GM19043 (cell line): ENCODE measurements at regions not wholly inside any gene's neighbourhood (a gene's known extent, or its start where the extent isn't known, plus 50 kb on each side); places are given as distances from the start of the nearest gene placed in this dataset.

ENCODE experiments used
- ATAC-seq: cut with Tn5 transposase; IDR thresholded peaks from one replicate; pipeline ENCODE4 v1.9.1; 2021; ENCODE audit warnings: low read depth; ENCODE audit not compliant: unreplicated experiment

DNA sequence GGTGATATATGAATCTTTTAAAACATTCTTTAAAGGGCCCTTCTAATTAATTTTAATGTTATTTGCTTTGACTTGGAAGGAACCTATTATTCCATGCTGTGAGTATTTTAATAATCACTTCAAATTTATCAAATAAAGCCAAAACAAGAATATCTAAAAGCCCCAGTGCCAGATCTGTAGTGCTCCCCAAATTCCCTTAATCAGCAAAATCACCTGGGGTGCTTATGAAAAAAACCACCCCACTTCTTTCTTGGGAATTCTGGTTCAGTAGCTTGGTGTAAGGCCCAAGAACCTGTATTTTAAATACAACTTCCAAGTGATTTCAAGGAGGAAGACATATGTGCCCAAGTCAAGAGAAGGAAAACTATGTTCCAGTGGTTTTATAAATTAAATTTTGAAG lies 202.4 kb upstream of the OSR1 start:
- ATAC-seq = no peak

DNA sequence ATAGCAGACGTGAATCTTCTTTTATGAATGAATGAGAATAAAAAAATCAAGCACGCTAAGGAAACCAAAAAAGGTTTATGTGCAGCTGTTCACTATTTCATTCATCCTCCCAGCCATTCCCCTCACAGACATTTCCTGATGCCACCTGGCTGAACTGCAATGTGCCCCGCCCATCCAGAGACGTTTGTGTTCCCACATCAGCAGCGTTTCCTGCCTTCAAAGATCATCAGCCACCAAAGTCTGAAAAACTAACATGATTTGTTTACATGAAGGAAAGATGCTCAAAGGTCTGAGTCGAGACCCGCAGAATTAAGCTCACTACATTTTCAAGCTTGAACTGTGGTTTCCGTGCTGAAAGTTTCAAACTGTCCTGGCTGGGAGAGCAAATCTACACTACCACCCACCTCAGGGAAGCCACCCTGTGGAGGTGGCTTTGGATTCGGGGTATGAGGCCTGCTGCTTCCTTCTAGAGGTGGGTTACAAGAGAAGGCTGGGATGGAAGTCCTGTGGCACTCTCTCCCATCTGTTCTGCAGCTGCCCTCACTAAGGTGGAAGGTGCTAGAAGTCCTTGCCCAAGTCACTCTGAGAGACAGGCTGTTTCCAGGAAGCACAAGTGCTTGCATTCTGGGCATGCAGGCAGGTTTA lies 201.3 kb upstream of the OSR1 start:
- no peak for ATAC-seq

- no peak for ATAC-seq
Measured at GRCh38 chr2:19556648-19557047, 198.2 kb upstream of the OSR1 start.

DNA sequence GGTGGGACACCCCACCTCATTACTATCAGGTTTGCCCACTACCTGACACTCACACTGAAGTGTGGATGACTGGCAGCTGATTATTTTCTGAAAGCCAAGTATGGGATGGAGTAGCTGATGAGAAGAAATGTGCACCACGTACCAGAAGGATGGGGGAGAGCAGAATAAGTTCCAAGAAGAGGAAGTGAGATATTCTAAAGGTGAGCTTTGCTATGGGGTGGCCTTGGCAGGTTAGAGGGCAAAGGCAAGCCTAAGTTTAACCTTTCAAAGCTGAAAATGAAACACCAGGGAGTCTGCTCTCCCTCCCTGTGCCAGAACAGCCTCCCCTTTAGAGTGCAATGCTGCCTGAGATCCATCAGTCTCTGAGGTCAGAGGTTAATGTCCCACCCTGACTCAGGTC lies 196.1 kb upstream of the OSR1 start:
- peak; percentile 58 for ATAC-seq

GRCh38 chr2:19552270-19552669 lies 193.8 kb upstream of the OSR1 start:
- ATAC-seq = no peak

GRCh38 chr2:19550750-19551149 lies 192.3 kb upstream of the OSR1 start:
- ATAC-seq = no peak

DNA sequence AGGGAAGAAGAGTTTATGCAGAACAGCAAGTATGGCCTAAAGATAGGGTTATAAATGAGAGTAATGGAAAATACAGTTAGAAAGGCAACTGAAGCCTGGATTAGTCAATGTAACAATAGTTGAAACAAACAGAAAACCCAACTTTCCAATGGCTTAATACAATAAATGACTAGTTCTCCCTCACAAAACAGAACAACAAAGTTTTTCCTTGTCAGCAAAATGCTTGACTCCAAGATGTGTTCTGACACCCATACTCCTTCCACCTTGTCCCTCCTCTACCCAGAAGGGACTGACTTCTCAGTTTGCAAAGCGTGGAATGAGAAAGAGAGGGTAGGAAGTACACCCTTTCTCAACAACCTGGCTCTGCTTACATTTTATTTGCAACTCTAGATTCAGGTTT lies 191.4 kb upstream of the OSR1 start:
- ATAC-seq = no peak

GRCh38 chr2:19548116-19548515 lies 189.7 kb upstream of the OSR1 start:
- no peak for ATAC-seq

GRCh38 chr2:19547321-19547720 lies 188.9 kb upstream of the OSR1 start:
- no peak for ATAC-seq

GRCh38 chr2:19545507-19545906 lies 187.1 kb upstream of the OSR1 start:
- ATAC-seq = no peak

- ATAC-seq = no peak
Measured at GRCh38 chr2:19543663-19544383, 185.4 kb upstream of the OSR1 start.

- no peak for ATAC-seq
Measured at GRCh38 chr2:19542796-19543662, 184.6 kb upstream of the OSR1 start.

DNA sequence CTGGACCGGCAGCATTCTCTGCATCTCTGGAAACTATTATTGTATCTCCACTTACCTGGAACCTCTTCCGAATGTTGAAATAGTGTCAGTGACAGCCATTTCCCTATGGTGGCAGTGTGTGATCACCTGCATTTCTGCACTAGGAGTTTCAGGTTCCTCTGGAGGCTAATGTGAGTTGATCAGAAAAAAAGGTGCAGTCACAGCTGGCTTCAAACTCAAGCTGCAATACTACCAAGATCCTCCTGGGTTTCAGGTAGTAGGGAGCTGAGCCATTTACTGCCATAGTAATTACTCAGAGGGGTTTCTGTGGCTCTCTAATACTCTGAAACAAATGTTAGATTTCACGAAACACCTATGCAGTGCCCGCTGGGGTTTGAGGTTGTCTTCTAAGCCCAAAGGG lies 183.5 kb upstream of the OSR1 start:
- no peak for ATAC-seq

DNA sequence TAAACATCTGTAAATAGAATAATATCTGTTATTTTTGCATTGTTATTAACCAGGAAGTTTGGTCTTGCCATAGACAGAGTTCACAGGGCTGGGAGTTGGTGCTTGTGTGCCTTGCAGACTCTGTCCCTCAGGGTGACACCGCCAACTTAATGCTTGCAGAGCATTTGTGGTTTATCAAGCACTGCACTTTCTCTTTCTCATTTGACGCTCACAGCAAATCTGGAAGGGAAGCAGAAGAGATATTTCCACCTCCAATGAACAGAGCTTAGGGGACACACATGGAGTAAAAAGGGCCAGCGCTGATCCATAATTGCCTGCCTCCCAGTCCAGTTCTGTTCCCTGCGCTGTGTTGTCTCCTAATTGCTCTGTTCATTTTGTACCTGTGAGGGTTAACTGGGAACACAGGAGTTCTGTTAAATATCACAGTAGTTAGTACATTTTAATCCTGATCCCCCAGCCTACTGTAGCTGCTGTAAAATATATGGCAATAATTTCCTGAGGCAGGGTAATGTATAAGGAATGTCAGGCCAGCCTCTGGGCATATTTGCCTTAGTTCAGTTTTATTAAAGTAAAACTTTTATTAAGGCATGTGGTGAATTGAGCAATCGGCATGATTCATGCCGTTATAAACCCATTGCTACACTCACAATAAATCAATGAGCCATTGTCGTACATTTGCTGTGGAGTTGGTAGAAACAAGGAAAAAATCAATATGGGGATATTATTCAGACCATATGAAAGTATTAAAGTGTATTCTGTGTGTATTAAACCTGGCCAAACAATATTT lies 182.5 kb upstream of the OSR1 start:
- no peak for ATAC-seq

DNA sequence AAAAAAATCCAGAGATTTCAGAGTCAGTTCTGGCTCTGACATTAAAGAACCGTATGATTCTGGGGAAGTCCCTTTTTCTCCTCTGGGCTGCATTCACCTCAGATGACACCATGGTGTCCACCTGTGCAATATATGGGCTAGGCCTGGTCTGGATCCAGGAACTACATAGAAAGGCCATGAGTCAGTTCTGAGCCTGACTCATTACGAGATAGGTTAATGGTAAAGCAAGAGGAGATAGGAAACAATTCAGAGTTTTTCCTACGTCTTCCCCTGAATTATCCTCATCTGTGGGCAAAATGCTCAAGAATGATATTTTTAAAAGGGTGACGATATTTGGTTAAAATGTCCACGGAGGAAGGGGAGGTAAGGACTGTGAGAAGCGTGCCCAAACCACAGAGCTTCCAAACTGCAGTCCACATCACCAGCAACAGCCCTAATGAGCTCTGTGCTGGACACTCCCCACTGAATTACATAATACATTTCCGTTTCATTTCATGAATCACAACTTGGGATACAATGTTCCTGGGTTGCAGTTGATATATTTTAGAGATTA lies 180.1 kb upstream of the OSR1 start:
- ATAC-seq = no peak

- ATAC-seq = no peak
Measured at GRCh38 chr2:19536136-19536535, 177.7 kb upstream of the OSR1 start.

- no peak for ATAC-seq
Measured at GRCh38 chr2:19532547-19533196, 174.2 kb upstream of the OSR1 start.

- no peak for ATAC-seq
Measured at GRCh38 chr2:19529677-19530076, 171.3 kb upstream of the OSR1 start.

GRCh38 chr2:19527771-19528170 lies 169.3 kb upstream of the OSR1 start:
- ATAC-seq = no peak

GRCh38 chr2:19525313-19525712 lies 166.9 kb upstream of the OSR1 start:
- no peak for ATAC-seq
